ENCODE measurements at regions not wholly inside any gene's neighbourhood (a gene's known extent, or its start where the extent isn't known, plus 50 kb on each side); places are given as distances from the start of the nearest gene placed in this dataset.

- TF ChIP-seq CTCF (IDR thresholded peaks at IDR 0.05): no peak
Observed at GRCh38 chr16:73945631-73946030, 351.0 kb upstream of the PSMD7 start.

GRCh38 chr16:73923951-73924350 is 372.7 kb upstream of the PSMD7 start:
- TF ChIP-seq CTCF (IDR thresholded peaks at IDR 0.05): no peak

- TF ChIP-seq CTCF (IDR thresholded peaks at IDR 0.05): no peak
Observed at GRCh38 chr16:73921295-73921694, 375.3 kb upstream of the PSMD7 start.

- TF ChIP-seq CTCF (IDR thresholded peaks at IDR 0.05): no peak
Observed at GRCh38 chr16:73916829-73917594, 379.6 kb upstream of the PSMD7 start.

GRCh38 chr16:73915935-73916334 is 380.7 kb upstream of the PSMD7 start:
- TF ChIP-seq CTCF (IDR thresholded peaks at IDR 0.05): no peak

- no peak for TF ChIP-seq CTCF (IDR thresholded peaks at IDR 0.05)
Observed at GRCh38 chr16:73915140-73915539, 381.5 kb upstream of the PSMD7 start.

GRCh38 chr16:73912850-73913249 is 383.8 kb upstream of the PSMD7 start:
- no peak for TF ChIP-seq CTCF (IDR thresholded peaks at IDR 0.05)

GRCh38 chr16:73912281-73912680 is 384.3 kb upstream of the PSMD7 start:
- no peak for TF ChIP-seq CTCF (IDR thresholded peaks at IDR 0.05)

All from LNCAP (cell line).